Progenitor cell of endocrine pancreas (in vitro differentiated cells): ENCODE measurements at regions not wholly inside any gene's neighbourhood (a gene's known extent, or its start where the extent isn't known, plus 50 kb on each side); places are given as distances from the start of the nearest gene placed in this dataset.

Experiments used
- DNase-seq: peaks from one replicate; pipeline ENCODE4 v3.0.0; 2021; ENCODE audit warnings: low spot score; ENCODE audit not compliant: unreplicated experiment
- H3K27ac Mint-ChIP-seq: 2 replicates; pipeline ENCODE4 v1.8.0; 2021; ENCODE audit warnings: mild to moderate bottlenecking, moderate library complexity, mixed read lengths
- H3K27me3 Mint-ChIP-seq: 2 replicates; pipeline ENCODE4 v1.8.0; 2021; ENCODE audit warnings: mixed read lengths
- H3K36me3 Mint-ChIP-seq: 2 replicates; pipeline ENCODE4 v1.8.0; 2022; ENCODE audit warnings: mixed read lengths; ENCODE audit not compliant: insufficient read depth
- H3K4me1 Mint-ChIP-seq: 2 replicates; pipeline ENCODE4 v1.8.0; 2021; ENCODE audit warnings: low read depth, mixed read lengths
- H3K4me3 Mint-ChIP-seq: 2 replicates; pipeline ENCODE4 v1.8.0; 2021; ENCODE audit warnings: low read depth, mild to moderate bottlenecking, moderate library complexity, mixed read lengths
- H3K9me3 Mint-ChIP-seq: 2 replicates; pipeline ENCODE4 v1.8.0; 2021; ENCODE audit warnings: low read depth, mixed read lengths
- TF ChIP-seq, protein P1 (sequence below): fragments of 200-600 bp; sonication (generic); IDR thresholded peaks from one replicate; pipeline ENCODE4 v1.5.0; 2021; ENCODE audit warnings: antibody characterized with exemption, mild to moderate bottlenecking; ENCODE audit not compliant: unreplicated experiment

- peaks cover 3% of the 10 kb centered on the region for H3K4me1 Mint-ChIP-seq
- H3K9me3 Mint-ChIP-seq = no peaks in the 10 kb centered on the region
- no peak overlapping the region for H3K4me3 Mint-ChIP-seq
- no peak overlapping the region for H3K27ac Mint-ChIP-seq
- peaks cover 9% of the 10 kb centered on the region for H3K27me3 Mint-ChIP-seq
- TF ChIP-seq, protein P1, sequence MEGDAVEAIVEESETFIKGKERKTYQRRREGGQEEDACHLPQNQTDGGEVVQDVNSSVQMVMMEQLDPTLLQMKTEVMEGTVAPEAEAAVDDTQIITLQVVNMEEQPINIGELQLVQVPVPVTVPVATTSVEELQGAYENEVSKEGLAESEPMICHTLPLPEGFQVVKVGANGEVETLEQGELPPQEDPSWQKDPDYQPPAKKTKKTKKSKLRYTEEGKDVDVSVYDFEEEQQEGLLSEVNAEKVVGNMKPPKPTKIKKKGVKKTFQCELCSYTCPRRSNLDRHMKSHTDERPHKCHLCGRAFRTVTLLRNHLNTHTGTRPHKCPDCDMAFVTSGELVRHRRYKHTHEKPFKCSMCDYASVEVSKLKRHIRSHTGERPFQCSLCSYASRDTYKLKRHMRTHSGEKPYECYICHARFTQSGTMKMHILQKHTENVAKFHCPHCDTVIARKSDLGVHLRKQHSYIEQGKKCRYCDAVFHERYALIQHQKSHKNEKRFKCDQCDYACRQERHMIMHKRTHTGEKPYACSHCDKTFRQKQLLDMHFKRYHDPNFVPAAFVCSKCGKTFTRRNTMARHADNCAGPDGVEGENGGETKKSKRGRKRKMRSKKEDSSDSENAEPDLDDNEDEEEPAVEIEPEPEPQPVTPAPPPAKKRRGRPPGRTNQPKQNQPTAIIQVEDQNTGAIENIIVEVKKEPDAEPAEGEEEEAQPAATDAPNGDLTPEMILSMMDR = no peak
- no peaks in the 10 kb centered on the region for H3K36me3 Mint-ChIP-seq
- no peak for DNase-seq
Measured at GRCh38 chr9:82673919-82674318, 389.0 kb downstream of the RASEF start.

GRCh38 chr9:82675102-82675501 lies 387.8 kb downstream of the RASEF start:
- Mint-ChIP-seq H3K4me3 (no peak overlapping the region), H3K4me1 (peaks cover 12% of the 10 kb centered on the region), H3K27ac (no peak overlapping the region), H3K36me3 (no peaks in the 10 kb centered on the region), H3K27me3 (peaks cover 9% of the 10 kb centered on the region), H3K9me3 (no peaks in the 10 kb centered on the region)
- DNase-seq = no peak
- TF ChIP-seq, protein P1 = no peak

GRCh38 chr9:82675605-82676004 lies 387.3 kb downstream of the RASEF start:
- Mint-ChIP-seq H3K36me3 (no peaks in the 10 kb centered on the region), H3K4me1 (peaks cover 17% of the 10 kb centered on the region), H3K9me3 (no peaks in the 10 kb centered on the region), H3K27me3 (peaks cover 9% of the 10 kb centered on the region), H3K4me3 (no peak overlapping the region), H3K27ac (no peak overlapping the region)
- no peak for DNase-seq
- TF ChIP-seq, protein P1 = no peak

- no peaks in the 10 kb centered on the region for H3K9me3 Mint-ChIP-seq
- DNase-seq = no peak
- no peak overlapping the region for H3K4me3 Mint-ChIP-seq
- H3K4me1 Mint-ChIP-seq = peaks cover 20% of the 10 kb centered on the region
- H3K27ac Mint-ChIP-seq = no peak overlapping the region
- TF ChIP-seq, protein P1 = no peak
- no peaks in the 10 kb centered on the region for H3K36me3 Mint-ChIP-seq
- H3K27me3 Mint-ChIP-seq = peaks cover 12% of the 10 kb centered on the region
Measured at GRCh38 chr9:82677086-82677485, 385.9 kb downstream of the RASEF start.

DNA sequence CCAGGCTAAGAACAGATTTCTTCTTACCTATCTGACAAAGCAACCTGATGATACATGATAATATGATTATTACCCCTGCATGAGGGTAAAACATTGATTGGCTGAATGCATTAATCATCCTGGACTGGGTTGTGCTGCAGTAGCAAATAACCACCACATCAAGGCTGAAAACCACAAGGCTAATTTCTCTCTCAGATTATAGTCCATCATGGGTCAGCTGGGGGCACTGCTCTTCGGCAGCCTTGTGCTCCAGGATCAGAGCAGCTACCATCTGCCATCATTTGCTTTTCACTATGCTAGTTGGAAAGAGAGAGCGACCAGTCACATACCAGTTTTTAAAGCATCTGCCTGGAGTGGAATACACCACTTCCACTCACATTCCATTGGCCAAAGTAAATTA lies 383.5 kb downstream of the RASEF start:
- Mint-ChIP-seq H3K36me3 (no peaks in the 10 kb centered on the region), H3K27me3 (peaks cover 10% of the 10 kb centered on the region), H3K4me3 (no peak overlapping the region), H3K4me1 (peaks cover 20% of the 10 kb centered on the region), H3K9me3 (no peaks in the 10 kb centered on the region), H3K27ac (peak overlapping the region; percentile 75)
- TF ChIP-seq, protein P1 = peak; percentile 10
- DNase-seq = no peak
